ENCODE measurements at regions not wholly inside any gene's neighbourhood (a gene's known extent, or its start where the extent isn't known, plus 50 kb on each side); places are given as distances from the start of the nearest gene placed in this dataset.

DNA sequence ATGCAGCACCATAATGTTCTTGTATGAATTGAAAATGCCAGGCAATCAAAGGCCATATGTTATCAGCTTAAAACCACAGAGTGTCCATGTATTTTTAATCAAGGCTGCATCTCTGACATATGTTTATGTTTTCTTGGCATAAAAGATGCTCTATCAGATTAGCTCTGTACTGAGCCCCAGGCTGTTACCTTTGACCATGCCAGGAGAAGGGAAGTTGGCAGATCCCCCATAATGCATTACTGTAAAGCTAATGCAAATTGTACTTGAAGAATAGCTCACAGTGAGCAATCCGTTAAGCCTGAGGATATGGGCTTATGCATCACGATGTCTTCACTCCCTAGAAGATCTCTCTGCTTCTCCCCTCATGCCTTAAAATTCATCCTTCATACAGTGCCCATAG, 414.4 kb downstream of the BRINP1 start:
- no peak for DNase-seq (ENCODE audit: low spot score)

DNA sequence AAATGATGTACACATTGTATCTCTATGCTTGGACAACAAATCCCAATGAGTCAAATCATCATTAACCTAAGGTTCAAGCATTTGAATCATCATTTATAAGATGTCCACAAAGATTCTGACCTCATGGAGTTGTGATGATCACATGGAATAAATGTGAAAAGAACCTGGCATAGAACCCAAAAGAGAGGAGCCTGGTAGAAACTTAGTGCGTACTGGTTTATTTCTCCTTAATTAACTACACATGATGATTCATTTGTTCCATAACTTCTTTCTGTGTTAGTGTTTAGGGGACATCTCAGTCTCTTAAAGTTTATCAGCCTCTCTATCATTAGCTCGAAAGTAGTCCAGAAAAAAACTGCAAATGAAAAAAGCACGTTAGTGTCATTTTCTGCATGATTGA, 411.6 kb downstream of the BRINP1 start:
- DNase-seq (ENCODE audit: low spot score): no peak

DNA sequence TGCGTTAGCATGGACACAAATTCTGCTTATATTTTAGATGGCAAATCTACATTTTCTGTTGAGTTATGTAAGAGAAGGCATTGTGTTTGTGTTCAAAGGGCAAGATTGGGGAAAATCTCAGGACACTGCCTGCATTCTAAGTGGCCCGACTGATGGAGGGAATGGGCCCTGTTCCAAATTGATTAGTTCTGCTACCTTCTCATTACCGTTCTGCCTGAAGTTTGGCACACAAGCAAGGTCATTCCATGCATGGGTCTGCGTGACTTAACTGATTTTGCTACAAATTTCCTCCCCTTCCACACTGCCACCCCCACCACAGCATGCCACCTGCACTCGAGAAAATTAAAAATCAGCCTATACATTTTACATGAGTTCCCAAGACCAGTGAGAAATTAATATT, 409.9 kb downstream of the BRINP1 start:
- no peak for DNase-seq (ENCODE audit: low spot score)

DNA sequence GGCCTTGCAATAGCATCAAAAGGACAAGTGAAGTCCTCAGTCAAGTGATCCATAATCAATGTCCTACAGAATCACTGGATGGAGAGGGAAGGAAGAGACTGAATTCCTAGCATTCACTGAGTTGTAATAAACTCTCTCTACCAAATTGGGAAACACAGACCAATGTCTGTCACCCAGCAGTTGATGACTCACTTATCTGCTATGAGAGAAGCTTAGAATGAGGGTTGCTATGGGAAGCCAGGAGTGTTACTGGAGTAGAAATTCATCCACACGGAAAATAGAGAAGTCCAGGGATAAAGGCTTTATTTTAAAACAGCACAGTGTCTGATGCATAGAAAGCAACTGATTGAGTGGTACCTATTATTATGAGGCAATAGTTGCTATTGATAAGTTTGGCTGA, 407.4 kb downstream of the BRINP1 start:
- DNase-seq (ENCODE audit: low spot score): no peak

DNA sequence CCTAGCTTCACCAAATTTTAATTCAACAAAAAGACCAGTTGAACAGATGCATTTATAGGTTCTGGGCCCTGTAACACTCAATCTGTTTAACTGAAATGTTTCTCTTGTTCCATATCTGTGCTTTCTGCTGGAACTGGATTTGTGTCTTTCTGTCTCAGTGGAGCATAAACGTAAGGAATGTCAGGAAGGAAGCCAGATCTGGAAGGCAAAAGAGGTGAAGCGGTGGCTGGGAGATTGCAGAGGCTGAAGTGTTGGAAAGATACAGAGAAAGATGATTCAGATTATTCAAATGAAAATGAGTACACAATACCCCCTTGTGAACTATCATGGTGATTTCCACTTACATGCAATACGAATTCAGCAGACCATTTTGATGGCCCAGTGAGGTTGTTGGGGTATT, 406.8 kb downstream of the BRINP1 start:
- DNase-seq (ENCODE audit: low spot score): no peak

DNA sequence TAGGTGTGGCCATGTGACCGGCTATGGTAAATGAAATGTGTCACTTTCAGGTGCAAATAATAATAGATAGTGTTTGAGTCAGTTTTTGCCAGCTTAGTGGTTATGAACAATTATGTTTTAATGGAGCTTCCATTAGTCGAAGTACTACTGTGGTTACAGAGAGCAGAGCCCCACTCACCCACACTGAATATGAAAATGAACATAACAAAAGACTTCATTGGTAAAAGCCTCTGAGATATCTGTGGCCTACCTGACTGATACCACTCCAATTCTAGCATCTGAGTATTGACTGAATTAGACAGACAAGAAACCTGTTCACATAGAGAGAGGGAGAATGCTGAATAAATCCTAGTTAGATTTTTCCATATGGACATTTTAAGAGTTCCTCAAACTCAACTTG, 405.6 kb downstream of the BRINP1 start:
- DNase-seq (ENCODE audit: low spot score): no peak

DNA sequence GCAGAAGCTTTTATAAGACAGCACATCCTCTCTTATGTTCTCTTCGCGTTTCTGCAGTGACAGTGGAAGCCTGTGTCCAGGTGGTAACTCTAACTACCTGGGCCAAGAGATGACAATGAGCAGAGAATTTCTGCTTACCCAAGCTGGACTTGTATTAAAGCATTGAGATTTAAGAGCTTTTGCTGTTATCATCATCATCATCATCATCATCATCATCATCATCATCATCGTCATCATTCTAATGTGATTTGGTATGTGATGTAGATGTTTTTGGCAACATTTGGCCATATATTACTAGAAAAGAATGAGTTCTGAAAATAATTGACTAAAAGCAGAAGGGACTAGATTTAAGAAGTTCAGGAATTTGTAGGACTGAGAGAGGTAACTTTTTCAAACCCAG, 401.3 kb downstream of the BRINP1 start:
- DNase-seq (ENCODE audit: low spot score): no peak

DNA sequence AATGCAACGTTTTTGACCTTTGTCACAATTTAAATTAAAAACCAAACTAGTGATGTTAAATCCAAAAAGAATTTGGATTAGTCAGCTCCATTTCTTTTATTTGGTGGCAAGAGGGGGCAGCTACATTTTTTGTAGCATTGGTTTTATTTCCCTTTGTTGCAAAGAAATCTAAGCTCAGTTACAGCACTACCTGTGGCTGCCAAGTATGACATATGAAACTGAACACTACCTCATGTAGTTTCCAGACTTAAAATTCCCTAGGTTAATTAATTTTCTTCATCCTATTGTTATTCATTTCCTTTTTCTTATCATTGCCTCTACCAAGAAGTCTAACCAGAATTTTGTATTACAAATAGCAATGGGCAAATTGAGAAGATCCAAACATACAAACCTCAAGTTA, 393.5 kb downstream of the BRINP1 start:
- DNase-seq (ENCODE audit: low spot score): no peak

DNA sequence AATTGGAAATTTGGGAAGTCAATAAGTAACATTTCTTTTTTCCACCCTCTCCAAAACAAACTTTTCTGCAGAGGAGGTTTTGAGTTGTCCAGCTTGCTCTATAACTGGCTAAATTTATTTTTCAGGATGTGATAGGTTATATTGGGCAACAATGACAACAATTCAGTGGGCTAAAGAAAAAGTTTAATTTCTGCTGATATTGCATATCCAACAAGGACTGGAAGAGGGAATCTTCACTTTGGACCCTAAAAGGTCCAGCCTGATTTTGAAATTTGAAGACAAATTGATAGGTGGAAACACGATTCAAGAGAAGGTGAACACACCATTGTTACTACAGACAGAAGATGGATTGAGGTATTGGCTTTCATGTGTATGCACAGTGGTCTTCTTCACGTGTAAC, 393.1 kb downstream of the BRINP1 start:
- DNase-seq (ENCODE audit: low spot score): no peak

DNA sequence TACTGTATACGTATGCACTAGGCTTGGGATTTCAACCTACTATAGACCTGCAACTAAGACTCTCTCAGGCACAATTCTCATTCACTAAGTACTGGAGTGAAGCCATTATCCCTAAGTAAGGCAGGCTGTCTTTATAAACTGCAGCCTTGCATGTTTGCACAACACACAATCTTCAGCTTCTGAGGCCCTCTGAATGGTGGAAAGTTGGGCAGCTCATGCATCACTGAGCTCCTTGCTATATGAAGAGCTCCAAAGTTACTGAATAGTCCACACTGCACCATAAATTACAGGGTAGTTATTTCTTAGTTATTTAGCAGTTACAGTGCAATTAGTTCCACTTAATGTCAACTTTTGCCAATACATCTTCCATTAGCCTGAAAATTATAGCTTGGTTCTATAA, 384.6 kb downstream of the BRINP1 start:
- no peak for DNase-seq (ENCODE audit: low spot score)

DNA sequence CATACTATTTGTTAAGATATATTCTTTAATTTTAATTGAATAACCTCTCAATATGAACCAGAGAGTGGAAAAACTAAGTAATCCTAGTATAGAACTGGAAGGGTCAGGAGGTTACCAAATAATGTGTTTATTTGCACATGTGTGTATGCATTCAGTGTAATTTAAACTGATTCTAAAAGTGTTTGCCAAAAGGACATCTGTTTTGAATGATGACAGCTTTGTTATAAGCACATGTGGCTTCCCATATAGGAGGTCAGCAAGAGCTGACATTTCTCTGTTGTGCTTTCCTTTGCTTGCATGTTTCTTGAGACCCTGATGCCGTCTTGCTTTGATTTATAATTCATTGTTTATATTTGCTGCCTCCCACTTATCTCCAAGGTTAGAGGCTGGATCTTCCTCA, 383.4 kb downstream of the BRINP1 start:
- DNase-seq (ENCODE audit: low spot score): no peak

DNA sequence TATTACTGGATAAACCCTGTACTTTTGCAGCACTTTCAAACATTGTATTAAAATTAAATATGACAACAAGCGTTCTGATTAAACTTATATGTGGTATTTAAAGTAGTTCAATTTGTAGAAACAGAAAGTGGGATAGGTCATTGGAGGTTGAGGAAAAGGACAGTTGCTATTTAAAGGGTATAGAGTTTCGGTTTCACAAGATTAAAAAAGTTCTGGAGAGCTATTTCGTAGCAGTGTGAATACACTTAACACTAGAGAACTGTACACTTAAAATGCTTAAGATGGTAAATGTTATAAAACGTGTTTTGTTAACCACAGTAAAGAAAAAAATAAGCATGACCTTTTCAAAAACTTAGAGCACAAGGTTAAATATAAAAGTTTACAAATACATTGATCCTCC, 382.1 kb downstream of the BRINP1 start:
- no peak for DNase-seq (ENCODE audit: low spot score)

DNA sequence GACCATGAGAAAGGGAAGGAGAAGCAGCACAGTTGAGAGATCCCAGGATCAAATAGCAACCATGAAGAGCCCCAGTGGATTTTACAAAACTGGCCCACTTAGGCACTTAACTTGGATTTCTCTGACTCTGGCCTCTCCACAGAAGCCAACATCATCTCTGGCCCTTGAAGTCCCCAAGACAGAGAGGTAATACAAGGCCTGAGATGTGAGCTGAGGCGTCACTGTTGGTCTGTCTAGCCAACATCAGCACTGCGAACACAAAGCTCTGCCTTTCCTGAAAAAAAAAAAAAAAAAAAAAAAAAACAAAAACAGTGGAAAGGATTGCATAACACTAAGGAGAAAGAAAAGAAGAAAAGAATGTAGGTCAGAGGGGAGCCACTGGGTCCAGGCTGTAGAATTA, 378.3 kb downstream of the BRINP1 start:
- DNase-seq (ENCODE audit: low spot score): no peak

DNA sequence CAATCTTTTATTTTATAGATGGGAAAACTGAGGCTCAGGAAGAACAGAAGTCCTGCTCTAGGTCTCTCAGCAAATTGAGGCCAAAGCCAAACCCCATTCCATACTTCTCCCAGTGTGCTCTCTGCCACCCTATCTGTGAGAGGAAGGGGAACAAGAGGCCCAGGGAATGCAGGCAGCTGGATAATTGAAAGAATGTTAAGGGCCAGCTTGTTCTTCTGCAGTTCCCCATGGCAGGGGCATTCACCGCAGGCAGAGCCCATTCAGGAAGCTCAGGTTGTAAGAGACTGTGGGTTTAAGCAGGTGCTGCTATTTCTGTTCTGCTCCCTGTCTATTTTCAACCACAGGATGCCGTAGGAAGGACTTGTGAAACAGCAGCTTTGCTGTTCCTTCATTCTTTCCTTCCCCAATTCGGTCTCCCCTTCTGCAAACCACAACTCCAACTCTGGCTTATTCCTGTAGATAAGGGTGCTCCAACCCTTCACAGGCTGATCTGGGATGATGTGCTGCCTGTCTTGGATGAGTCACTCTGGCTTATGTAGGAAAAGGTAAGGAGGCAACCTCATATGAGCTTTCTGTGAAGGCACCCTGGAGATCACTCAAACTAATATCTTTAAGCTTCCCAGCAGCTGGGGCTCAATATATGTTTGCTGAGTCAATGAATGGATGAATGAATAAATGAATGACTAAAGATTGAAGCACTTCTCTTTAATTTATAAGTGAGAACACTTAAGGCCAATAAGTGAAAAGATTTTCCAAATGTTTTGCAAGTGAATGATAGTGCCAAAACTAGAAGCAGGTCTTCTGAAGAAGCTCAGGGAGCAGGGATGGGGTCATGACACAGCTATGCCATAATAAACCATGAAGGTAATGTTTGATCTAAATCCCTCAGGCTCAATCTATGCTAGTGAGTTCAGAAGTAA, 377.6 kb downstream of the BRINP1 start:
- no peak for DNase-seq (ENCODE audit: low spot score)

DNA sequence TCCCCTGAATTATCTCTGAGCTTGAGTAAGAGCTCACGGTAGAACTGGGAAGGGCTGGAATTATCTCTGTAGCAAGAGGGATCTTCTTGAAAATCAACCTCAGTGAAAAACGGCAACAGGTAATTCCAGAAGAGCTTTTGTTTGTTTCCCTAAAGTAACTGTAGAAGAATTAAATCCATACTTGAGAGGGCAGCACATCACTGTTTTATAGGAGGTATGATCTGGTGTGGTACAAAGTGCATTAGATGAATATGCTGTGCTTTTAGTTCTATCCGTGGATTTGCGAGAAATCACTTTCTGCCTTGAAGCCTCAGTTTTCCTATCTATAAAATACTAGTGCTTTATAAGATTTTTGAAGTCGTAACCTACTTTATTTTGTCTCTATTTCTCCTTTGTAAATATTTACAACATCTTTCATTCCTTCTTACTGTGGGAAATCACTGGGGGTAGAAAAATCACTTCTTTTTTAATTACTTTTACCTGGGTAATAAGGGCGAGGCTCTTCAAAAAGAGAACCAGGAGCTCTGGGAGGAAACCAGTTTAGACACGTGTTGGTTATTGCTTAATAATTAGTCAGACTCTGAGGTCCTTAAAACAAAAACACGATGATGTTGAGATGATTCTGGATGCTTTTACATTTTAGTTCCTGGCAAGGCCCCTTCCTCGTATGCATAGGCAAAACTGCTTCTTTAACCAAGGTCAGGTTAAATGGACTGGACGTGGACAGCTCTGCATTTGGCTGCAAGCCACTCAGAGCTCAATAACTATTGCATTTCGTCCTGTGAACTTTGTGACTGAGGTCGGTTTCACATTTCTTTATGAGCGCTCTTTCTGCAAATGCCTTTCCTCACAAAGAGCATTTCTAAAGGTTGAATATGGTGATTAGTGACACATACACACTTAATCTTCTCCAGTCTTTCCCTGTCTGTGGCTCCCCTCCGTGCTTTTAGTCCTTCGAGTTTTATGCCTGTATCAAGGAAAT, 376.1 kb downstream of the BRINP1 start:
- no peak for DNase-seq (ENCODE audit: low spot score)

DNA sequence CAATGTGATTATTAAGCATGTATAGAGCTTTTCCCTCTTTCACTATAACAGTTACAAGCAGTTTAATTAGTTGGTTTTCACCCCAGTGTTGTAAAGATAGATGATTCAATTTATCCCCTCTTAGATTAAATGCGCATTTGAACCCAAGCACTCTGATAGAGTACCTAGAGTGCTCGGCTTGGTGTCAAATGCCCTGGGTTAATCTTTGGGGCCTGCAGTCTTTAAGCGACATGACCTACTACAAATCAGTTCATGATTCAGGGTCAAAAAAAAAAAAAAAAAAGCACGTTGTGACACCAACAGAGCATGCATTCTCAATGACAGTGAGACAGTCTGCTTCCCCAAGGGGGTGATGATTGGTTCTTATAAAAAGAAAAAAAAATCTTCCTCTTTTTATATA, 375.3 kb downstream of the BRINP1 start:
- DNase-seq (ENCODE audit: low spot score): no peak

DNA sequence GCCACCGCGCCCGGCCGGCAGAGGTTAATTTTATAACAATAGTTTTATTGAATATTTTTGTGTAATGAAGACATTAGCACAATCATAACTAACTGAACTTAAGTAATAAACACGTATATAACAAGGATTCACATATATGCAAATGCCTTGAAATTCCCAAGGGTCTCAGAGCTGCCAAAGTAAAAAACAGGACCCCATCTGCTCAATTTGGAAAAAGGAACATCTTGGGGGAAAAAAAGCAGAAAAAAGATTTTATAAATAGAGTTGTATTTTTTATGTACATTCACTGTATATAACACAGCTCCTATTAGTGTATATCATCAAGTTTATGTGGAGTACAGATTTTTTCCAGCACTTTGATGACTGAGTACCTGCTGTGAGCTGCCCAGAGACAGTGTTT, 366.7 kb downstream of the BRINP1 start:
- DNase-seq (ENCODE audit: low spot score): no peak

DNA sequence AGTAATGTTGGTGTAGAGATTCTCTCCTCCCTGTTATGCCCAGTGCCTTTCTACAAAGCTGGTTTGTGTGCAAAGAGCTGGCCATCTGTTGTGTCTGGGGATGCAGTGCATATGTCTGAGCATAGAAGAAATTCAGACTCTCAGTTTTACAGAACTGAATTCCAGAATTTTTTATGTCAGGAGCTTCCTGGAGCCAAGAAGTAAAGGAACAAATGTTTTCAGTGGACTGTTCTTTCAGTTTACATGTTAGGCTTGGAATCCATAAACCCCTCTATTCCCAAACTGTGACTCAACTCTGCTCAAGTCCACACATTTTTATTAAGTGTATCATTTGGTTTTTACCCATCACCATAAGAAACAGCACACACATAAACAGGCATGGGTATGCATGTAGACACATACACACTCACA, 366.0 kb downstream of the BRINP1 start:
- no peak for DNase-seq (ENCODE audit: low spot score)

DNA sequence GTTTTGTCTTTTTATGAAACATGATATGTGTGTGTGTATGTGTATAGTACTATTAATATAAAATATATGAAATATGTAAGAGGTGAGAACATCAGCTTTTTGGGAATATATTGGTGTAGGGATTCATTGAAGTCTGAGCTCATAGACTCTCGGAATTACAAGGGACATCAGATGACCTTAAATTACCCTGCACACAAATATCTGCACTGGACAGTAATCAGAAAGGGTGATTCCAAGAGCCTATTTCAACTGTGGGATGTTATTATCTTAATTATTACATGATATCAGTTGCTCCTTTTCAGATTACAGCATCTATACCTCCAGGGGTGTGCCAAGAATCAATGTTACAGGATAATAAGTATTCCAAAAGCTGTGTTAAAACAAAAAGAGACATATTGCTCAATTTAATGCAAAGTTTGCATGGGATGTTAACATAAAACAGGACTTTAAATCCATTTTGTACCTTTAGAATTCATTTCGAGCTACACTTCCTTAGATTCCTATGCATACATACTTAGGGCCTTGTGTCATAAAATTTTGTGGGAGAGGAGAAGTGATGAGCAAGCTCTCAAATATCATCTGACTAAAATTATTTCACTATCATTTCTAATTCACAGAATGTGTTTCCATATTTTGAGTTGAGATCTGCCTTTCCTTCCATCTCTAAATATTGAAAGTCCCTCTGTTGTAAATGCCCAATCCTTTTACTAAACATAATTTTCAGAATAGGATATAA, 365.2 kb downstream of the BRINP1 start:
- DNase-seq (ENCODE audit: low spot score): no peak

DNA sequence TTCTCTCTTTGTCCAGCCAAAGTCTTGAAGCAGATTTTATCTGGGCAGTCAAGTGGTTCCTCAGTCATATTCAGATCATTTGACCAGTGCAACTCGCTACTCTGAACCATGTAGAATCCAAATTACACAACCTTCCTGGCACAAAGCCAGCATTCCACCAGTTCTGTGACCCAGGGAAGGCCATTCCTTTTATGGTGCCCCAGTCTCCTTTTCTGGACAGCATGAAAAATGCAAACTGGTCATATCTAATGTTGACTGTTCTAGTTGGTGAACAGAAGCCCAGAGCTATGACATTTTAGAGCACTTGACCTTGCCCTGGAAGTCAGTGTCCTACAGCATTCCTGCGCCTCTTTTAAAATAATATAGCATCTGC, 364.6 kb downstream of the BRINP1 start:
- DNase-seq (ENCODE audit: low spot score): no peak

DNA sequence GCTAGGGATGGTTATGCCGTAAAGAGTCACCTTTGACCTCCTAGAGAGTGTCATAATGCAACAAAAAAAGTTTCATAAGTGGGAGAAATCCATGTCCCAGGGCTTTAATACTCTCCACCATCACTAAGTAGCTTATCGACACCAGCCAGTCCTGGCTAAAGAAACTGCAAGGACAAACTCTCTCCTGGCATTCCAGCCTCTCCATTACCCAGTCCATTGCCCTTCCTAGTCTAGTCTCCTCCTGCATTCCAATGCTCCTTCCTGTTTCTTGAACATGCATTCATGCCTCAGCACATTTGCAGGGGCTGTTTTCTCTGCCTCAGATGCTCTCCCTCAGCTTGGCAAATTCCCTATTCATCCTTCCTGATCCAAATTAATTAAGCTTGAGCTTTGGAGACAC, 364.1 kb downstream of the BRINP1 start:
- no peak for DNase-seq (ENCODE audit: low spot score)

DNA sequence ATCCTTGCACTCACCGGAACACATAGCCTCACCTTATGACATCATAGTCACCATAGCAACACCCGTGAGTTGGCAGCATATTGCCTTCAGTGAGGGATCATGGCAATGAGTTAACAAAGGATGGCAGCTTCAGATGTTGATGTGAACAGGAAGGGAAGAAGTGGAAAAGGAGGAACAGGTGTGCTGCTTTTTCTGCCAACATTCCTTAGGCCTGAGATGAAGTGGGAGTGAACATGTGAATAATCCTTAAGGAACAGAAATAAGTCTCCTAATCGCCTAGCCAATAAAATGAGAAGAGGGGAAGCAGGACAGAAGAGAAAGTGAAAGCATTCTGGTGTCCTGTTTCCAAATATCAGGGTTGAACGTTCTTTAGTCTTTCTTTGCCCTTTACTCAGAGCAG, 360.0 kb downstream of the BRINP1 start:
- no peak for DNase-seq (ENCODE audit: low spot score)

Data from germinal center (tissue), 1 donor.